ENCODE measurements at regions not wholly inside any gene's neighbourhood (a gene's known extent, or its start where the extent isn't known, plus 50 kb on each side); places are given as distances from the start of the nearest gene placed in this dataset.

DNA sequence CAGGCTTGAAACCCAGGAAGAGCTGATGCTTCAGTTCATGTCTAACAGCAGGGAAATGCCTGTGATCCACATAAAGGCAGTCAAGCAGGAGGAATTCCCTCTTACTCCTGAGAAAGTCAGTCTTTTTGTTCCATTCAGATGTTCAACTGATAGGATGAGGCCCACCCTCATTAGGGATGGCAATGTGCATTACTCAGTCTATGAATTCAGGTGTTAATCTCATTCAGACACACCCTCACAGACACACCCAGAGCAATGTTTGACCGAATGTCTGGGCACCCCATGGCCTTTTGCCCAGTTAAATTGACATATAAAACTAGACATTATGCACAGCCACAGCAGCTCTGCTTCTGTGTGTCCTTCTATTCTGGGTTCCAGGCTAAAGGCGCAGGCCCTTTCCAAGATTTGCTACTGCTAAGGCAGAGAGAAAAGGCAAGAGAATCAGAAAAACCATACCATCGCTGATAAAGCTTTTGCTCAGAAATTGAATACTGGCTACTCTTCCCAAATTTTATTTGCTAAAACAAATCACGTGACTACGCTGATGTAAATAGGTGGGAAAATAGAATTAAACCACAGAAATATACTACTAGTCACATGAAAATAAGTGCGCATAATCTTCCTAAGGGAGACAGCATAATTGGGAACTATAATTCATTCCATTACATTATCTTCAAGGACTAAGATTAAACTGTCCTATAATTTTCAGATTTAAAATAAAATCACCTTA is 625.0 kb upstream of the MAN1A1 start:
- no TSS peak for BruUV-seq (replicated peaks)
- no peak overlapping the region for H3K4me3 Mint-ChIP-seq (ENCODE audit: unreplicated experiment)
- CTCF ChIA-PET: interaction anchor here (0.6 to 2.2 kb wide), 3 partner anchors 232 to 431 kb away, joined by 3 to 10 read pairs (median 4); no protein-coding TSS in a partner anchor
- TF ChIP-seq, protein P1, sequence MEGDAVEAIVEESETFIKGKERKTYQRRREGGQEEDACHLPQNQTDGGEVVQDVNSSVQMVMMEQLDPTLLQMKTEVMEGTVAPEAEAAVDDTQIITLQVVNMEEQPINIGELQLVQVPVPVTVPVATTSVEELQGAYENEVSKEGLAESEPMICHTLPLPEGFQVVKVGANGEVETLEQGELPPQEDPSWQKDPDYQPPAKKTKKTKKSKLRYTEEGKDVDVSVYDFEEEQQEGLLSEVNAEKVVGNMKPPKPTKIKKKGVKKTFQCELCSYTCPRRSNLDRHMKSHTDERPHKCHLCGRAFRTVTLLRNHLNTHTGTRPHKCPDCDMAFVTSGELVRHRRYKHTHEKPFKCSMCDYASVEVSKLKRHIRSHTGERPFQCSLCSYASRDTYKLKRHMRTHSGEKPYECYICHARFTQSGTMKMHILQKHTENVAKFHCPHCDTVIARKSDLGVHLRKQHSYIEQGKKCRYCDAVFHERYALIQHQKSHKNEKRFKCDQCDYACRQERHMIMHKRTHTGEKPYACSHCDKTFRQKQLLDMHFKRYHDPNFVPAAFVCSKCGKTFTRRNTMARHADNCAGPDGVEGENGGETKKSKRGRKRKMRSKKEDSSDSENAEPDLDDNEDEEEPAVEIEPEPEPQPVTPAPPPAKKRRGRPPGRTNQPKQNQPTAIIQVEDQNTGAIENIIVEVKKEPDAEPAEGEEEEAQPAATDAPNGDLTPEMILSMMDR (IDR thresholded peaks at IDR 0.05; ENCODE audit: unreplicated experiment): no peak
- no peaks in the 10 kb centered on the region for H3K4me1 Mint-ChIP-seq (ENCODE audit: insufficient read depth, unreplicated experiment)
- no peaks in the 10 kb centered on the region for H3K27me3 Mint-ChIP-seq (ENCODE audit: insufficient read depth, unreplicated experiment)
- DNase-seq (ENCODE audit: unreplicated experiment): no peak
- H3K36me3 Mint-ChIP-seq (ENCODE audit: insufficient read depth, unreplicated experiment): no peaks in the 10 kb centered on the region
- intact Hi-C loops (cut with micrococcal nuclease): loop anchor here (5.0 kb wide), 1 partner anchor 403 kb away; no protein-coding TSS in a partner anchor
- H3K9me3 Mint-ChIP-seq (ENCODE audit: unreplicated experiment): no peaks in the 10 kb centered on the region
- POLR2A ChIA-PET: no interaction called here
- no peak overlapping the region for H3K27ac Mint-ChIP-seq (ENCODE audit: low read depth, unreplicated experiment)

GRCh38 chr6:119966484-119966883 is 616.9 kb upstream of the MAN1A1 start:
- ChIA-PET CTCF (interaction anchor here (4.3 kb wide), 1 partner anchor 12 kb away, joined by 13 read pairs; no protein-coding TSS in a partner anchor), POLR2A (no interaction called here)
- H3K36me3 Mint-ChIP-seq (ENCODE audit: insufficient read depth, unreplicated experiment): no peaks in the 10 kb centered on the region
- H3K27ac Mint-ChIP-seq (ENCODE audit: low read depth, unreplicated experiment): no peak overlapping the region
- no peaks in the 10 kb centered on the region for H3K27me3 Mint-ChIP-seq (ENCODE audit: insufficient read depth, unreplicated experiment)
- peak; percentile 11 for DNase-seq (ENCODE audit: unreplicated experiment)
- TF ChIP-seq, protein P1 (IDR thresholded peaks at IDR 0.05; ENCODE audit: unreplicated experiment): no peak
- no TSS peak for BruUV-seq (replicated peaks)
- no peak overlapping the region for H3K4me3 Mint-ChIP-seq (ENCODE audit: unreplicated experiment)
- H3K4me1 Mint-ChIP-seq (ENCODE audit: insufficient read depth, unreplicated experiment): no peaks in the 10 kb centered on the region
- no peaks in the 10 kb centered on the region for H3K9me3 Mint-ChIP-seq (ENCODE audit: unreplicated experiment)
- intact Hi-C loops (cut with micrococcal nuclease): no loop called here

DNA sequence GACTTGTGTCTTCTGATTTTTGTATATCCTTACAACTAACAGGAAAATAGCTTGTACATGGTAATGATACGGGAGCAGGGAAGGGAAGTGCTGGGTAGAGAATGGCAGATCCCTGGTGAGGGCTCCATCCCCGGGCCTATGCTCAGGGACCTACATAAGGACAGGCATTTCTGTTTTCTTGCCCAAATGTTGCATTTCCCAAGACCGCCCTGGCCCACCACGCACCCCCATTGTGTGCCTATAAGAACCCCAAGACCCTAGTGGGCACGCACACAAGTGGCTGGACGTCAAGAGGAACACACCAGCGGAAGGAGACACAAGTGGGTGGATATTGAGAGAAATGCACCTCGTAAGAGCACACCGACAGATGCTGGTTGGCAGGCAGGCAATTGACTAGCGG is 616.3 kb upstream of the MAN1A1 start:
- H3K9me3 Mint-ChIP-seq (ENCODE audit: unreplicated experiment): no peaks in the 10 kb centered on the region
- DNase-seq (ENCODE audit: unreplicated experiment): no peak
- H3K4me1 Mint-ChIP-seq (ENCODE audit: insufficient read depth, unreplicated experiment): no peaks in the 10 kb centered on the region
- POLR2A ChIA-PET: no interaction called here
- TF ChIP-seq, protein P1 (IDR thresholded peaks at IDR 0.05; ENCODE audit: unreplicated experiment): no peak
- H3K27me3 Mint-ChIP-seq (ENCODE audit: insufficient read depth, unreplicated experiment): no peaks in the 10 kb centered on the region
- no peak overlapping the region for H3K4me3 Mint-ChIP-seq (ENCODE audit: unreplicated experiment)
- CTCF ChIA-PET: interaction anchor here (4.3 kb wide), 1 partner anchor 12 kb away, joined by 13 read pairs; no protein-coding TSS in a partner anchor
- BruUV-seq (replicated peaks): no TSS peak
- no peak overlapping the region for H3K27ac Mint-ChIP-seq (ENCODE audit: low read depth, unreplicated experiment)
- H3K36me3 Mint-ChIP-seq (ENCODE audit: insufficient read depth, unreplicated experiment): no peaks in the 10 kb centered on the region
- intact Hi-C loops (cut with micrococcal nuclease): no loop called here

DNA sequence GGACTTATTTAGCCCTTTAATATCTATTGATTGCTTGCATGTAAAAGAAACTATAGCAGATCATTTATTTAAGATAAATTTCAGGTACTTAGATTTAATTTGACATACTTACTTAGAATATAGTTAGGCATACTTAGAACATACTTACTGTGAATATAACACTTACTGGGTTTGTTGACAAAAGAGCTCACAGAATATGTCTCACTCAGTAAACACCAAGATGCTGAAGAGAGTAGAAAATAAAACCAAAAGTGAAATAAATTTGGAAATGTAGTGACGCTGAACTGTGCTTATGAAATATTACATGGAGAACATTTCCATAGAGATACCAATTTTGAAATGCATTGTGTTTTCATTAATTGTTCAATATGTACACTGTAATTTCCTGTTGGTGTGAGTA is 615.4 kb upstream of the MAN1A1 start:
- no peak for DNase-seq (ENCODE audit: unreplicated experiment)
- H3K27ac Mint-ChIP-seq (ENCODE audit: low read depth, unreplicated experiment): no peak overlapping the region
- no peak overlapping the region for H3K4me3 Mint-ChIP-seq (ENCODE audit: unreplicated experiment)
- no TSS peak for BruUV-seq (replicated peaks)
- H3K9me3 Mint-ChIP-seq (ENCODE audit: unreplicated experiment): no peaks in the 10 kb centered on the region
- ChIA-PET POLR2A (no interaction called here), CTCF (interaction anchor here (4.3 kb wide), 1 partner anchor 13 kb away, joined by 13 read pairs; no protein-coding TSS in a partner anchor)
- TF ChIP-seq, protein P1 (IDR thresholded peaks at IDR 0.05; ENCODE audit: unreplicated experiment): no peak
- H3K4me1 Mint-ChIP-seq (ENCODE audit: insufficient read depth, unreplicated experiment): no peaks in the 10 kb centered on the region
- intact Hi-C loops (cut with micrococcal nuclease): no loop called here
- no peaks in the 10 kb centered on the region for H3K27me3 Mint-ChIP-seq (ENCODE audit: insufficient read depth, unreplicated experiment)
- H3K36me3 Mint-ChIP-seq (ENCODE audit: insufficient read depth, unreplicated experiment): no peaks in the 10 kb centered on the region
